Astrocyte (in vitro differentiated cells and primary cell): ENCODE measurements at regions not wholly inside any gene's neighbourhood (a gene's known extent, or its start where the extent isn't known, plus 50 kb on each side); places are given as distances from the start of the nearest gene placed in this dataset.

Experiments used
- DNase-seq: peaks from one replicate; pipeline ENCODE4 v3.0.0-alpha.2; 2010; ENCODE audit warnings: low read depth
- FAIRE-seq: peaks from 2 replicates; lab custom pipeline; 2011; peaks lifted over from hg19 to GRCh38; lab: Jason Lieb, UNC
- H2AFZ ChIP-seq: 2 replicates; pipeline ENCODE4 v1.6.0; 2012; ENCODE audit warnings: low read depth, low read length, inconsistent platforms
- H3K27ac ChIP-seq: 2 replicates; pipeline ENCODE4 v1.5.1; 2011; ENCODE audit warnings: low read depth, low read length, inconsistent platforms
- H3K27me3 ChIP-seq: 2 replicates; pipeline ENCODE4 v1.6.0; 2011; ENCODE audit warnings: low read length, inconsistent platforms; ENCODE audit not compliant: insufficient read depth
- H3K36me3 ChIP-seq: 2 replicates; pipeline ENCODE4 v1.5.1; 2011; ENCODE audit warnings: low read length, inconsistent platforms; ENCODE audit not compliant: insufficient read depth
- H3K4me1 ChIP-seq: 2 replicates; pipeline ENCODE4 v1.5.1; 2011; ENCODE audit warnings: low read length, inconsistent platforms; ENCODE audit not compliant: insufficient read depth
- H3K4me2 ChIP-seq: 2 replicates; pipeline ENCODE4 v1.6.0; 2012; ENCODE audit warnings: low read length, inconsistent platforms
- H3K4me3 ChIP-seq: 2 replicates; pipeline ENCODE4 v1.5.1; 2011; ENCODE audit warnings: low read depth, mild to moderate bottlenecking, low read length, inconsistent platforms; ENCODE audit not compliant: insufficient read depth
- H3K79me2 ChIP-seq: 2 replicates; pipeline ENCODE4 v1.6.0; 2012; ENCODE audit warnings: mild to moderate bottlenecking, low read length, inconsistent platforms; ENCODE audit not compliant: insufficient read depth
- H3K9ac ChIP-seq: 2 replicates; pipeline ENCODE4 v1.6.0; 2012; ENCODE audit warnings: mild to moderate bottlenecking, low read length, inconsistent platforms
- H3K9me3 ChIP-seq: 2 replicates; pipeline ENCODE4 v1.5.1; 2012; ENCODE audit warnings: low read depth, mild to moderate bottlenecking, low read length, inconsistent platforms; ENCODE audit not compliant: insufficient read depth
- H4K20me1 ChIP-seq: 2 replicates; pipeline ENCODE4 v1.6.0; 2012; ENCODE audit warnings: low read length, inconsistent platforms; ENCODE audit not compliant: insufficient read depth
- H3K27ac Mint-ChIP-seq: one replicate; pipeline ENCODE4 v1.8.0; 2021; ENCODE audit warnings: mild to moderate bottlenecking, mixed read lengths; ENCODE audit not compliant: unreplicated experiment
- H3K27me3 Mint-ChIP-seq: one replicate; pipeline ENCODE4 v1.8.0; 2021; ENCODE audit warnings: low read depth, mixed read lengths; ENCODE audit not compliant: unreplicated experiment
- H3K36me3 Mint-ChIP-seq: one replicate; pipeline ENCODE4 v1.8.0; 2021; ENCODE audit warnings: low read depth, mixed read lengths; ENCODE audit not compliant: unreplicated experiment
- H3K4me1 Mint-ChIP-seq: one replicate; pipeline ENCODE4 v1.8.0; 2021; ENCODE audit warnings: low read depth, mixed read lengths; ENCODE audit not compliant: unreplicated experiment
- H3K4me3 Mint-ChIP-seq: one replicate; pipeline ENCODE4 v1.8.0; 2021; ENCODE audit warnings: mild to moderate bottlenecking, moderate library complexity, mixed read lengths; ENCODE audit not compliant: unreplicated experiment
- H3K9me3 Mint-ChIP-seq: one replicate; pipeline ENCODE4 v1.8.0; 2021; ENCODE audit warnings: mild to moderate bottlenecking, mixed read lengths; ENCODE audit not compliant: unreplicated experiment
- EZH2 ChIP-seq: IDR thresholded peaks from 2 replicates; pipeline ENCODE4 v1.6.1; 2012; ENCODE audit warnings: mild to moderate bottlenecking, low read length, inconsistent platforms; ENCODE audit not compliant: insufficient read depth
- TF ChIP-seq, protein P1 (sequence below): IDR thresholded peaks from 2 replicates; pipeline ENCODE4 v1.5.1; 2011; ENCODE audit warnings: low read depth, mild to moderate bottlenecking, inconsistent platforms, low read length, moderate library complexity; ENCODE audit not compliant: insufficient read depth

DNA sequence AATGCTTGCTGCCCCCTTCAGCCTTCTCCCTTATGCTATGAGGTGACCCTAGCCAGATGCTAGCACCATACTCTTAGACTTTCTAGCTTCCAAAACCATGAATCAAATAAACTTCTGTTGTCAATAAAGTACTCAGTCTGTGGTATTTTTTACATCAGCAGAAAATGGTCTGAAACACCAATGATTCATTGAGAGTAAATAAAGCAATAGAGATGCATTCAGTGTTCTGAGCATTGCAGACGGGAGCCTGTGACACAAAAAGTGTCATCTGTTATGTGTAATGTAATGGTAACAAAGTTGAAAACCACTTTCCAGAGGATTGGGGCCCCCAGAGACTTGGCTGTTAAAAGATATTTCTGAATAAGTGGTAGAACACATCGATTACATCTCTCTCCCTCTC, 758.0 kb upstream of the NRXN1 start:
- Mint-ChIP-seq H3K4me1 (no peaks in the 10 kb centered on the region), H3K4me3 (no peak overlapping the region)

GRCh38 chr2:51782921-51783765, 751.2 kb upstream of the NRXN1 start:
- H3K4me1 Mint-ChIP-seq, result peaks cover 7% of the 10 kb centered on the region
- H3K27me3 ChIP-seq, result no peaks in the 10 kb centered on the region
- FAIRE-seq, result no peak
- H3K27ac ChIP-seq, result no peak overlapping the region
- no peaks in the 10 kb centered on the region for H3K4me1 ChIP-seq
- no peaks in the 10 kb centered on the region for H3K27me3 Mint-ChIP-seq
- H2AFZ ChIP-seq, result no peak overlapping the region
- H3K36me3 ChIP-seq, result no peaks in the 10 kb centered on the region
- H3K9me3 Mint-ChIP-seq, result no peaks in the 10 kb centered on the region
- TF ChIP-seq EZH2, result no peak
- TF ChIP-seq, protein P1, sequence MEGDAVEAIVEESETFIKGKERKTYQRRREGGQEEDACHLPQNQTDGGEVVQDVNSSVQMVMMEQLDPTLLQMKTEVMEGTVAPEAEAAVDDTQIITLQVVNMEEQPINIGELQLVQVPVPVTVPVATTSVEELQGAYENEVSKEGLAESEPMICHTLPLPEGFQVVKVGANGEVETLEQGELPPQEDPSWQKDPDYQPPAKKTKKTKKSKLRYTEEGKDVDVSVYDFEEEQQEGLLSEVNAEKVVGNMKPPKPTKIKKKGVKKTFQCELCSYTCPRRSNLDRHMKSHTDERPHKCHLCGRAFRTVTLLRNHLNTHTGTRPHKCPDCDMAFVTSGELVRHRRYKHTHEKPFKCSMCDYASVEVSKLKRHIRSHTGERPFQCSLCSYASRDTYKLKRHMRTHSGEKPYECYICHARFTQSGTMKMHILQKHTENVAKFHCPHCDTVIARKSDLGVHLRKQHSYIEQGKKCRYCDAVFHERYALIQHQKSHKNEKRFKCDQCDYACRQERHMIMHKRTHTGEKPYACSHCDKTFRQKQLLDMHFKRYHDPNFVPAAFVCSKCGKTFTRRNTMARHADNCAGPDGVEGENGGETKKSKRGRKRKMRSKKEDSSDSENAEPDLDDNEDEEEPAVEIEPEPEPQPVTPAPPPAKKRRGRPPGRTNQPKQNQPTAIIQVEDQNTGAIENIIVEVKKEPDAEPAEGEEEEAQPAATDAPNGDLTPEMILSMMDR, result no peak
- no peaks in the 10 kb centered on the region for H3K36me3 Mint-ChIP-seq
- no peak overlapping the region for H3K27ac Mint-ChIP-seq
- peak; percentile 36 for DNase-seq
- H3K4me2 ChIP-seq, result no peak overlapping the region
- H4K20me1 ChIP-seq, result no peaks in the 10 kb centered on the region
- no peak overlapping the region for H3K4me3 Mint-ChIP-seq
- no peaks in the 10 kb centered on the region for H3K9me3 ChIP-seq
- no peak overlapping the region for H3K9ac ChIP-seq
- no peaks in the 10 kb centered on the region for H3K79me2 ChIP-seq
- no peak overlapping the region for H3K4me3 ChIP-seq

More for the DNA sequence above, 758.0 kb upstream of the NRXN1 start:
- Histone ChIP-seq H3K79me2 (no peaks in the 10 kb centered on the region), H3K36me3 (no peaks in the 10 kb centered on the region), H3K4me3 (no peak overlapping the region), H3K4me1 (no peaks in the 10 kb centered on the region), H3K9me3 (peaks cover 2% of the 10 kb centered on the region), H3K9ac (no peak overlapping the region), H2AFZ (no peak overlapping the region), H3K4me2 (no peak overlapping the region), H4K20me1 (no peaks in the 10 kb centered on the region), H3K27ac (no peak overlapping the region), H3K27me3 (no peaks in the 10 kb centered on the region)
- Mint-ChIP-seq H3K36me3 (no peaks in the 10 kb centered on the region), H3K9me3 (no peaks in the 10 kb centered on the region), H3K27me3 (no peaks in the 10 kb centered on the region), H3K27ac (no peak overlapping the region)
- FAIRE-seq (no peak), DNase-seq (no peak)
- TF ChIP-seq, protein P1, result no peak
- TF ChIP-seq EZH2, result no peak

- Histone ChIP-seq H3K79me2 (no peaks in the 10 kb centered on the region), H3K27me3 (no peaks in the 10 kb centered on the region), H3K9ac (no peak overlapping the region), H2AFZ (no peak overlapping the region), H4K20me1 (no peaks in the 10 kb centered on the region), H3K9me3 (no peaks in the 10 kb centered on the region), H3K27ac (no peak overlapping the region), H3K36me3 (no peaks in the 10 kb centered on the region), H3K4me1 (no peaks in the 10 kb centered on the region), H3K4me3 (no peak overlapping the region), H3K4me2 (no peak overlapping the region)
- H3K36me3 Mint-ChIP-seq, result no peaks in the 10 kb centered on the region
- TF ChIP-seq EZH2, result no peak
- TF ChIP-seq, protein P1, result no peak
- H3K27ac Mint-ChIP-seq, result no peak overlapping the region
- no peak for FAIRE-seq
- no peaks in the 10 kb centered on the region for H3K27me3 Mint-ChIP-seq
- no peak for DNase-seq
- H3K4me3 Mint-ChIP-seq, result no peak overlapping the region
- peaks cover 7% of the 10 kb centered on the region for H3K4me1 Mint-ChIP-seq
- H3K9me3 Mint-ChIP-seq, result no peaks in the 10 kb centered on the region
Observed at GRCh38 chr2:51781691-51782090, 749.8 kb upstream of the NRXN1 start.
